HepG2 (cell line): ENCODE measurements at regions not wholly inside any gene's neighbourhood (a gene's known extent, or its start where the extent isn't known, plus 50 kb on each side); places are given as distances from the start of the nearest gene placed in this dataset.

ENCODE experiments used
- ATAC-seq: fragments of 200-7000 bp; cut with Tn5 transposase; 3 replicates; pipeline ENCODE4 v1.9.1; 2020; ENCODE audit warnings: mild to moderate bottlenecking, moderate library complexity
- BruUV-seq: library from RNA; stranded (reverse); fragments of 400-500 nt; replicated peaks from 2 replicates; lab custom pipeline; 2021; lab: Mats Ljungman, UMichigan
- CTCF ChIA-PET: fragments of 300-600 bp; formaldehyde crosslinking; extraction: SDS; loops from one replicate; lab custom pipeline; 2021; ENCODE audit warnings: low total read pairs, inconsistent platforms, low intra/inter-chr PET ratio; lab: Yijun Ruan, JAX
- POLR2A ChIA-PET: fragments of 350-600 bp; sonication (Branson Sonifier 250); formaldehyde crosslinking; loops from one replicate; lab custom pipeline; 2020; ENCODE audit warnings: antibody characterized with exemption, inconsistent platforms; lab: Yijun Ruan, JAX
- DNase-seq: peaks from one replicate; pipeline ENCODE4 v3.0.0-alpha.2; 2015; ENCODE audit warnings: low spot score
- FAIRE-seq: peaks from 3 replicates; lab custom pipeline; 2011; peaks lifted over from hg19 to GRCh38; lab: Jason Lieb, UNC
- H2AFZ ChIP-seq: one replicate; pipeline ENCODE4 v1.6.1; 2011; ENCODE audit warnings: low read length, inconsistent platforms
- H3K27ac ChIP-seq: fragments of 300-600 bp; 3 replicates; pipeline ENCODE4 v1.8.0; 2011; ENCODE audit warnings: mixed run types, mild to moderate bottlenecking, mixed read lengths, low read length, inconsistent platforms; ENCODE audit not compliant: insufficient read depth; ENCODE audit errors: extremely low read length
- H3K27me3 ChIP-seq, 2 experiments: fragments of 200-600 bp in 1 of 2; 2 replicates in 1 of 2; 3 replicates in 1 of 2; pipeline versions ENCODE4 v1.6.0 to v1.8.0; 2011; ENCODE audit warnings: low read length in 2 of 2, mild to moderate bottlenecking in 2 of 2, moderate library complexity in 2 of 2, inconsistent platforms in 1 of 2; ENCODE audit not compliant: insufficient read depth in 2 of 2, control insufficient read depth in 1 of 2
- H3K36me3 ChIP-seq, 2 experiments: fragments of 200-600 bp in 1 of 2; replicated peaks in 1 of 2; 2 replicates in 1 of 2; 3 replicates in 1 of 2; pipeline versions ENCODE4 v1.5.1 to v1.8.0; 2011; ENCODE audit warnings: low read length in 2 of 2, inconsistent platforms in 1 of 2; ENCODE audit not compliant: insufficient read depth in 2 of 2, control insufficient read depth in 1 of 2
- H3K4me1 ChIP-seq: 2 replicates; pipeline ENCODE4 v1.5.1; 2012; ENCODE audit warnings: low read length, inconsistent platforms; ENCODE audit not compliant: insufficient read depth
- H3K4me2 ChIP-seq: 2 replicates; pipeline ENCODE4 v1.6.0; 2011; ENCODE audit warnings: low read depth, low read length, inconsistent platforms
- H3K4me3 ChIP-seq, 3 experiments: fragments of 200-600 bp in 1 of 3; sonication (generic), shearing (Covaris generic) in 1 of 3; replicated peaks in 1 of 3; 2 replicates each; pipeline ENCODE4 v1.5.1; 2011 to 2016; ENCODE audit warnings: low read length in 3 of 3, inconsistent platforms in 2 of 3, low read depth in 2 of 3, mild to moderate bottlenecking in 2 of 3, control low read depth in 1 of 3, mixed read lengths in 1 of 3; ENCODE audit not compliant: insufficient read depth in 1 of 3
- H3K79me2 ChIP-seq: one replicate; pipeline ENCODE4 v1.6.1; 2011; ENCODE audit warnings: low read length, inconsistent platforms; ENCODE audit not compliant: insufficient read depth
- H3K9ac ChIP-seq: 2 replicates; pipeline ENCODE4 v1.6.0; 2011; ENCODE audit warnings: mild to moderate bottlenecking, low read depth, low read length, inconsistent platforms; ENCODE audit not compliant: insufficient read depth
- H3K9me3 ChIP-seq: 2 replicates; pipeline ENCODE4 v1.5.1; 2012; ENCODE audit warnings: mild to moderate bottlenecking, low read length
- H4K20me1 ChIP-seq: 2 replicates; pipeline ENCODE4 v1.6.0; 2011; ENCODE audit warnings: inconsistent platforms, mild to moderate bottlenecking, low read length, moderate library complexity; ENCODE audit not compliant: insufficient read depth
- AHR ChIP-seq: IDR thresholded peaks from 2 replicates; pipeline ENCODE4 v1.6.1; 2018; ENCODE audit warnings: missing genetic modification reagents, missing compliant biosample characterization
- BRD4 ChIP-seq: sonication (generic); formaldehyde crosslinking; IDR thresholded peaks from 2 replicates; pipeline ENCODE4 v1.4.0; 2020; ENCODE audit warnings: missing genetic modification reagents
- CHCHD3 ChIP-seq: sonication (generic); formaldehyde crosslinking; IDR thresholded peaks from 2 replicates; pipeline ENCODE4 v1.8.0; 2022; ENCODE audit warnings: mild to moderate bottlenecking, missing genetic modification reagents, moderate library complexity
- DNMT1 ChIP-seq: sonication (generic); formaldehyde crosslinking; IDR thresholded peaks from 2 replicates; pipeline ENCODE4 v1.5.1; 2020; ENCODE audit warnings: mild to moderate bottlenecking, missing genetic modification reagents
- HBP1 ChIP-seq: IDR thresholded peaks from 2 replicates; pipeline ENCODE4 v1.6.1; 2016; ENCODE audit warnings: low read depth, control low read depth
- HDAC1 ChIP-seq: sonication (generic); formaldehyde crosslinking; IDR thresholded peaks from 2 replicates; pipeline ENCODE4 v1.5.1; 2020; ENCODE audit warnings: mild to moderate bottlenecking, missing genetic modification reagents
- HNRNPLL ChIP-seq: fragments of 200-400 bp; formaldehyde crosslinking; IDR thresholded peaks from 2 replicates; pipeline ENCODE4 v1.6.1; 2017; ENCODE audit warnings: mild to moderate bottlenecking, low read depth, low read length; ENCODE audit not compliant: poor library complexity, severe bottlenecking
- KAT2B ChIP-seq: fragments of 150-350 bp; IDR thresholded peaks from 2 replicates; pipeline ENCODE4 v1.6.1; 2014; ENCODE audit warnings: low read depth, low read length, borderline replicate concordance
- MYC ChIP-seq: sonication (generic); formaldehyde crosslinking; IDR thresholded peaks from 2 replicates; pipeline ENCODE4 v1.9.0; 2021; ENCODE audit warnings: missing genetic modification reagents, borderline replicate concordance
- MYPOP ChIP-seq: sonication (generic); formaldehyde crosslinking; IDR thresholded peaks from 2 replicates; pipeline ENCODE4 v1.8.1; 2023; ENCODE audit warnings: mild to moderate bottlenecking, moderate library complexity, missing genetic modification reagents
- PHF8 ChIP-seq: sonication (generic); formaldehyde crosslinking; IDR thresholded peaks from 2 replicates; pipeline ENCODE4 v1.5.0; 2020; ENCODE audit warnings: missing genetic modification reagents
- XRCC5 ChIP-seq: fragments of 200-400 bp; formaldehyde crosslinking; optimal IDR thresholded peaks from 2 replicates; pipeline ENCODE3; 2017; ENCODE audit warnings: mild to moderate bottlenecking, low read length
- YEATS2 ChIP-seq: sonication (generic); formaldehyde crosslinking; IDR thresholded peaks from 2 replicates; pipeline ENCODE4 v1.4.0; 2020; ENCODE audit warnings: missing genetic modification reagents, borderline replicate concordance
- YY1 ChIP-seq: IDR thresholded peaks from 2 replicates; pipeline ENCODE4 v1.6.1; 2011; ENCODE audit warnings: low read length, low read depth, moderate library complexity, mild to moderate bottlenecking; ENCODE audit not compliant: insufficient read depth, insufficient replicate concordance
- ZBTB21 ChIP-seq: sonication (generic); formaldehyde crosslinking; IDR thresholded peaks from 2 replicates; pipeline ENCODE4 v1.4.0; 2020; ENCODE audit warnings: missing genetic modification reagents
- ZBTB38 ChIP-seq: sonication (generic); formaldehyde crosslinking; IDR thresholded peaks from 2 replicates; pipeline ENCODE4 v1.5.1; 2020; ENCODE audit warnings: mild to moderate bottlenecking, missing genetic modification reagents
- ZFP1 ChIP-seq: IDR thresholded peaks from 2 replicates; pipeline ENCODE4 v1.6.1; 2016
- ZMYM3 ChIP-seq: sonication (generic); formaldehyde crosslinking; IDR thresholded peaks from 2 replicates; pipeline ENCODE4 v1.5.1; 2020; ENCODE audit warnings: mild to moderate bottlenecking, missing genetic modification reagents
- ZNF207 ChIP-seq: fragments of 450-650 bp; IDR thresholded peaks from 2 replicates; pipeline ENCODE4 v1.6.1; 2016; ENCODE audit warnings: antibody characterized with exemption, borderline replicate concordance
- ZNF430 ChIP-seq: sonication (generic); formaldehyde crosslinking; IDR thresholded peaks from 2 replicates; pipeline ENCODE4 v1.9.0; 2021; ENCODE audit warnings: mild to moderate bottlenecking, missing genetic modification reagents
- ZNF432 ChIP-seq: sonication (generic); formaldehyde crosslinking; IDR thresholded peaks from 2 replicates; pipeline ENCODE4 v1.5.0; 2020; ENCODE audit warnings: missing genetic modification reagents, mild to moderate bottlenecking, borderline replicate concordance
- ZNF569 ChIP-seq: sonication (generic); formaldehyde crosslinking; IDR thresholded peaks from 2 replicates; pipeline ENCODE4 v1.5.0; 2020; ENCODE audit warnings: mild to moderate bottlenecking, missing genetic modification reagents, moderate library complexity, borderline replicate concordance
- ZNF777 ChIP-seq: sonication (generic); formaldehyde crosslinking; IDR thresholded peaks from 2 replicates; pipeline ENCODE4 v1.4.0; 2020; ENCODE audit warnings: missing genetic modification reagents
- ZUFSP ChIP-seq: sonication (generic); formaldehyde crosslinking; IDR thresholded peaks from 2 replicates; pipeline ENCODE4 v1.9.0; 2021; ENCODE audit warnings: missing genetic modification reagents, mild to moderate bottlenecking, borderline replicate concordance
- WGBS: methylation state at CpG from one replicate; pipeline ENCODE4 v1.1.6; 2017; ENCODE audit warnings: low lambda C conversion rate; 5-methylcytosine and 5-hydroxymethylcytosine counted together
- in situ Hi-C: cut with HindIII; loops from 2 replicates; pipeline ENCODE4 v1.10.0; 2017; ENCODE audit warnings: low pct_unique_long_range_greater_than_20kb; ENCODE audit not compliant: extremely low pct_ligation_motif_present
- intact Hi-C: fragments of 100-400 bp; cut with micrococcal nuclease; formaldehyde crosslinking; loops from one replicate; pipeline ENCODE4 v1.10.0; 2022; ENCODE audit not compliant: unreplicated experiment

GRCh38 chr20:50339466-50339901 is 148.9 kb downstream of the CEBPB start:
- peak overlapping the region in 1 of 3 experiments; percentile 39; a peak in 2 of 6 replicates for H3K4me3 ChIP-seq
- peaks cover 54% of the 10 kb centered on the region for H3K4me1 ChIP-seq
- intact Hi-C loops (no loop called here), in situ Hi-C loops (no loop called here)
- H4K20me1 ChIP-seq, result no peaks in the 10 kb centered on the region
- FAIRE-seq (no peak), ATAC-seq (0 out of 3 replicates have a peak, but pooled peaks have one; percentile 7), DNase-seq (no peak)
- no peaks in the 10 kb centered on the region for H3K9me3 ChIP-seq
- CTCF ChIA-PET, result interaction anchor here (0.7 to 1.5 kb wide), 2 partner anchors 61 to 121 kb away, joined by 3 read pairs; no protein-coding TSS in a partner anchor
- no peak overlapping the region for H2AFZ ChIP-seq
- no peaks in the 10 kb centered on the region for H3K79me2 ChIP-seq
- peaks cover 3 to 33% of the 10 kb centered on the region in 2 experiments; a peak in 3 of 5 replicates for H3K27me3 ChIP-seq
- peak overlapping the region; percentile 68 for H3K4me2 ChIP-seq
- no peaks in the 10 kb centered on the region for H3K36me3 ChIP-seq
- H3K27ac ChIP-seq, result no peak overlapping the region
- WGBS, result 25% methylated on average over 3 of the region's 3 CpGs
- BruUV-seq, result no TSS peak
- H3K9ac ChIP-seq, result peak overlapping the region; percentile 19; the same call in 1 of the 2 replicates
- POLR2A ChIA-PET, result interaction anchor here (0.9 to 3.0 kb wide), 5 partner anchors 9 to 61 kb away, joined by 3 to 20 read pairs (median 6); no protein-coding TSS in a partner anchor
- TF ChIP-seq CHCHD3 (CRISPR knock-in tag) (0 out of 2 replicates have a peak, but pooled peaks have one; percentile 32), AHR (no peak), ZNF777 (CRISPR knock-in tag) (no peak), MYC (no peak), ZNF569 (CRISPR knock-in tag) (no peak), ZBTB21 (CRISPR knock-in tag) (no peak), ZNF430 (CRISPR knock-in tag) (no peak), ZUFSP (CRISPR knock-in tag) (no peak), BRD4 (CRISPR knock-in tag) (no peak), YY1 (no peak), XRCC5 (peak; percentile 27), DNMT1 (CRISPR knock-in tag) (no peak), ZFP1 (CRISPR knock-in tag) (no peak), ZBTB38 (no peak), MYPOP (CRISPR knock-in tag) (no peak), HDAC1 (CRISPR knock-in tag) (no peak), HBP1 (CRISPR knock-in tag) (no peak), HNRNPLL (no peak), ZNF207 (no peak), ZNF432 (CRISPR knock-in tag) (no peak), ZMYM3 (CRISPR knock-in tag) (peak; percentile 82), KAT2B (no peak), YEATS2 (CRISPR knock-in tag) (no peak), PHF8 (no peak)
